ENCODE measurements at regions not wholly inside any gene's neighbourhood (a gene's known extent, or its start where the extent isn't known, plus 50 kb on each side); places are given as distances from the start of the nearest gene placed in this dataset.

GRCh38 chr4:75137302-75137701, 204.4 kb downstream of the PARM1 start:
- TF ChIP-seq ZNF76 (CRISPR knock-in tag; IDR thresholded peaks at IDR 0.05; ENCODE audit: borderline replicate concordance) (no peak), ZNF274 (IDR thresholded peaks at IDR 0.05; ENCODE audit: borderline replicate concordance, low read depth, low read length) (no peak), SAP30 (IDR thresholded peaks at IDR 0.05; ENCODE audit: borderline replicate concordance, insufficient read depth, low read depth, low read length, poor library complexity, severe bottlenecking) (no peak)
